ENCODE measurements at regions not wholly inside any gene's neighbourhood (a gene's known extent, or its start where the extent isn't known, plus 50 kb on each side); places are given as distances from the start of the nearest gene placed in this dataset.

DNA sequence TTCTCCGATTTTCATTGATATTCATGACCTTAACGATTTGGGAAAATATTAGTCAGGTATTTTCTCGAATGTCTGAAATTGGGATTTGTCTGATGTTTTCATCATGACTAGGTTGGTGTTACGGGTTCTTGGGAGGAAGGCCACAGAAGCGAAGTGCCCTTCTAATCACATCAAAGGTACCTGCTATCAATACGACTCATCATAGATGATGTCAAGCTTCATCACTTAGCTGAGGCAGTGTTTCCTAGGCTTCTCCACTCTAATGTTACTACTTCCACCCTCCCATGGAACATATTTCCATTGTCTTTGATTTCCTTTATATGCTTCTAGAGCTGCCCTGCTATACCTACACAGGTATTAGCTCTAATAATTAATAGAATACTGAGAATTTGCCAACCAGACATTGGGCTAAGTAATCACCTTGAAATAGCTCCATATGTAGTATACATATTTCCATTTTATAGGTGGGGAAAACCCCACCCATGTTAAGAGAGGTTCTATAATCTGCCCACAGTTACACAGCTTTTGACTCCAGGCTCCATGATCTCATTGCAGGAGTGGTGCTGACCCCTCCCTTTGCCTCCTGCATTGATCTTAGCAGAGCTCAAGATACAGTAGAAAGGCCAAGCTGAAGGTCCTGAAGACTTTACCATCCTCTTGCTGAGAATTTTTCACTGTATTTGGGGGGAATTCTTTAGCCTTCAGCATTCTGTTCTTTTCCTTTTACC lies 238.6 kb upstream of the ADAMTSL1 start:
- DNase-seq = no peak
- in situ Hi-C loops (cut with MboI; ENCODE audit: low pct_unique_long_range_greater_than_20kb, low sequenced_read_pairs) = no loop called here

DNA sequence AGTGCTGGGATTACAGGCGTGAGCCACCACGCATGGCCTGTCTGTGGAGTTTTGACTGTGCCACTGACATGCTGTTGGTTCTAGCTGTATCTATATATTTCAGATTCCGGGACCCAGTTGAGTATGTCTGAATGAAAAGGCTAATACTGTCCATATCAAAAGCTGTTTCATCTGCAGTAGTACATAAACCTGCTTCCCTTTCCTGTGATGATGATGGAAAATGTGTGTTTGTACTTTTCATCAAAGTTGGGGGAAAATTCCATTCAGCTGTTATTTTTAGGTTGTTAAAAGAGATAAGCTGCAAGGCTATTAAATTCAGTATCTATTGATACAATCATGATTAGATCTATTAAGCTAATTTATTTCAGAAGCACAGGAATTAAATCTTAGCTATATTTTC lies 237.6 kb upstream of the ADAMTSL1 start:
- in situ Hi-C loops (cut with MboI; ENCODE audit: low pct_unique_long_range_greater_than_20kb, low sequenced_read_pairs) = no loop called here
- DNase-seq = no peak

DNA sequence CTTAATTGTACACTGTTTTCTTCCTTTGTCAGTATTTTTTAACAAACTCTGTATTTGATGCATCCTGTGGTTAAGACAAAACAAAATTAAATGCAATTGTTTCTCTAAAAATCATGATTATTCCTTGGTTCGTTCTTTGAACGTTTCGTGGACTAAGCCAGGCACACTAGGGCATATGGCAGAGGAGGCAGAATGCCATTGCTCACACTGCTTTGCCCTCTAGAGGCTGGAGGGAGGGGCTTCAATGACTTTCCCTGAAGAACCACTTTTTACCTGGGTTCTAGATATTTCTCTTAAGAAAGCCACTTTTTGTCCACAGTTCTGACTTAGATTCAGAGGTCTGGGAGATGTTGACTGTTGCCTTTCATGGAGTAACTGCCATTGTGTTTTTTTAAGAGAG lies 236.2 kb upstream of the ADAMTSL1 start:
- no peak for DNase-seq
- in situ Hi-C loops (cut with MboI; ENCODE audit: low pct_unique_long_range_greater_than_20kb, low sequenced_read_pairs) = no loop called here

DNA sequence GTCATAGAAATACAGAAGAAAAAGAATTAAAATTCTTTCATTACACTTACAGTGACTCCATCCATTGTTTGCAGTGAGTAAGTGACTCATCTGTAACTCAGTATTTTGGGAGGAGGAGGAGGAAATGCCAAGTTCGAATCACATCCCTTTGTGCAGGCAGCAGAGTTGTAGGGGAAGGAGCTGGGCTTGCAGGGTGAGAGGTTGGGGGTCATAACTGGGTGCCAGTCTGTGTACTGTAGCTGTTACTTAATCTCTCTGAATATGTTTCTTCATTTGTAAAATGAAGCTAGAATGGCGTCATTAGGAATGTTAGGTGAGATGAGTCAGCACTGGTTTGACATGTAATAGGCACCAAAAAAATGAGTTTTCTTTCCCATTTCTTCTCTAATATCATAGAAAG lies 235.7 kb upstream of the ADAMTSL1 start:
- DNase-seq = no peak
- in situ Hi-C loops (cut with MboI; ENCODE audit: low pct_unique_long_range_greater_than_20kb, low sequenced_read_pairs) = no loop called here

DNA sequence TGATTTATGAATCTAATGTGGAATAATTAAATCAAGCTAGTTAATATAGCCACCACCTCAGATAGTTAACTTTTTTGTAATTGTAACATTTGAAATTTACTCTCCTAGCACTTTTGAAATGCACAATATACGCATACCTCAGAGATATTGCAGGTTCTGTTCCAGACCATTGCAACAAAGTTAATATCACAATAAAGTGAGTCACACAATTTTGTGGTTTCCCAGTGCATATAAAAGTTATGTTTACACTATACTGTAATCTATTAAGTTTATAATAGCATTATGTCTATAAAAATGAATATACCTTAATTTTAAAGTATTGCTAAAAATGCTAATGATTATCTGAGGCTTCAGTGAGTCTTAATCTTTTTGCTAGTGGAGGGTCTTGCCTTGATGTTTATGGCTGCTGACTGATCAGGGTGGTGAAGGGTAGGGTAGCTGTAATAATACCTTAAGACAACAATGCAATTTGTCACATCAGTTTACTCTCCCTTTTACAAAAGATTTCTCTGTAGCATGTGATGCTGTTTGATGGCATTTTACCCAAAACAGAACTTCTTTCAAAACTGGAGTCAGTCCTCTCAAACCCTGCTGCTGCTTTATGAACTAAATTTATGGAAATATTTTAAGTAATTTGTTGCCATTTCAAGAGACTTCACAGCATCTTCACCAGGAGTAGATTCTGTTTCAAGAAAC lies 235.1 kb upstream of the ADAMTSL1 start:
- no peak for DNase-seq

DNA sequence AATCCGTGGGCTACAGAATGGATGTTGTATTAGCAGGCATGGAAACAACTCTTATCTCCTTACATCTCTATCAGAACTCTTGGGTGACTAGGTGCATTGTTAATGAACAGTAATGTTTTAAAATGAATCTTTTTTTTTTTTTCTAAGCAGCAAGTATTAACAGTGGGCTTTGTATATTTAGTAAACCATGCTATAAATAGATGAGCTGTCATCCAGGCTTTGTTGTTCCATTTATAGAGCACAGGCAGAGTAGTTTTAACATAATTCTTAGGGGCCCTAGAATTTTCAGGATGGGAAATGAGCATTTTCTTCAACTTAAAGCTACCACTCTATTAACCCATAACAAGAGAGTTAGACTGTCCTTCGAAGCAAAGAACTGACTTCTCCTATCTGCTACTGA lies 233.7 kb upstream of the ADAMTSL1 start:
- no peak for DNase-seq
- in situ Hi-C loops (cut with MboI; ENCODE audit: low pct_unique_long_range_greater_than_20kb, low sequenced_read_pairs) = no loop called here

More for the DNA sequence above, 235.1 kb upstream of the ADAMTSL1 start:
- in situ Hi-C loops (cut with MboI; ENCODE audit: low pct_unique_long_range_greater_than_20kb, low sequenced_read_pairs) = no loop called here

DNA sequence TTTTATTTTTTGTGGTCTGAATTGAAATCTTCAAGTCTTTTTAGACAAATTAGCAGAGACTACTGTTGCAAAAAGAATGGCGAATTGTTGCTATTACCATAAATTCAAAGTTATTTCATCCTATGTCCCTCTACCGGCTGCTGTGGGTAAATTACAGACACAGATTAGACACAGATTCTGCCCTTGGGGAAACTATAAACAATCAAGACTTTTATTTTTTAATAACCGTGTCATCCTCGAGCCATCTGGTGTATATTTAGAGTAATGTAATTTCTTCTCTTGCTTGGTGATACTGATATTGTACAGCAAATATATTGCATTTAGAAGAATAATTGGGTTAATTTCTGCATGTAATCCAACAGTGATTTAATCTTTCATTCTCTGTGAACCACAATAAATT lies 228.0 kb upstream of the ADAMTSL1 start:
- in situ Hi-C loops (cut with MboI; ENCODE audit: low pct_unique_long_range_greater_than_20kb, low sequenced_read_pairs) = no loop called here
- DNase-seq = no peak

DNA sequence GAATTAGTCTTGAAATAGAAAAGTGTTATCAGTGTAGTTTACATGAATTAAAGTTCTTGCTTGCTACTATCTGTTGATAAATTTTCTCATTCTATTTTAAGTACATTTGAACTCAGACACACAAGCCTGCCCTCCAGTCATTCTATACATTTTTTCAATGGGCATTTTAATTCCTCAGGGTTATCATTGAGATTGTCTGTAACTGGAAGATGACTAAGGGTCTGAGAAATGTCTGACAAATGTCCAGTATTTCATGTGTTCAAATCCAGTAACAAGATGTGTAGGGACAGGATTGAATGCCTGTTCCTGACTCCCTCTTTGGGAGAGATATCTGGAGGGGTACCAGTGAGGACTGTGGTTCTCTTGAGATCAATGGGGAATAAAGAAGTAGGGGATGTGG lies 223.9 kb upstream of the ADAMTSL1 start:
- in situ Hi-C loops (cut with MboI; ENCODE audit: low pct_unique_long_range_greater_than_20kb, low sequenced_read_pairs) = no loop called here
- DNase-seq = no peak

DNA sequence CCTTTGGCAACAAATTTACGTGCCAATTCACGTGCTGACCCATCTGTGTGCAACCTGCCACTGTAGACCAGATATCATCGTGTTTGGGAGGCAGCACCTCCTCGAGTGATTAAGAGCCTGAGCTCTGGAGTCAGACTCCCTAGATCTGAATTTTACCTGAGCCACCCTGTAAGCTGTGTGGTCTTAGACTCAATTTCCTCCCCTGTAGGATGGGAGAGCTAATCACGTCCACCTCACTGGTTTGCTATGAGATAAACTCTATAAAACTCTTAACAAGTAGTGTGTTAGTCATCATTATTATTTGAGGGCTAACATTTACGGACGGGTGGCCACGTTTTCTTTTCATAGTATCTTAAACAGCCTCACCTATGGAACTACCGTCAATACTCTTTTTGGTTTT lies 220.0 kb upstream of the ADAMTSL1 start:
- no peak for DNase-seq
- in situ Hi-C loops (cut with MboI; ENCODE audit: low pct_unique_long_range_greater_than_20kb, low sequenced_read_pairs) = no loop called here

DNA sequence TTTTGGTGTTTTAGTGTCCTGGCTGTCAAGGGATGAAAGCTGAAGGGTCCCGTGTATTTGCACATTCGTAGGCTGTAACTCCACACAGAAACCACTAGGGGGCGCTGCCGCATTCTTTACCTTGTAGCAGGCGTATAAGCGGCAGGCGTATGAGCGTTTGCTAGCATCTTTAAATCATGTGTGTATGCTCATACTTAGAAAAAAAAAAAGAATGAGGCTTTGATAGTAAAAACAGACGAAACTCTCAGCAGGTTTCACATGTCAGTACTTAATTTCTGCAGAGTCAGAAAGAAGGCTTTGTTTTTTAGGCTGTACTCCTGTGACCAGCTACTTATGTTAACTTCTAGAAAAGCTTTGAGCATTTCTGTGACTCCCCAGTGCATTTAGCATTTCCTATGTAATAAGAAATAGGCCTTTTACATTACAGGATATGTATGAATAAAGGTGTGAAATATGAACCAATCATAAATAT lies 218.8 kb upstream of the ADAMTSL1 start:
- in situ Hi-C loops (cut with MboI; ENCODE audit: low pct_unique_long_range_greater_than_20kb, low sequenced_read_pairs) = no loop called here

DNA sequence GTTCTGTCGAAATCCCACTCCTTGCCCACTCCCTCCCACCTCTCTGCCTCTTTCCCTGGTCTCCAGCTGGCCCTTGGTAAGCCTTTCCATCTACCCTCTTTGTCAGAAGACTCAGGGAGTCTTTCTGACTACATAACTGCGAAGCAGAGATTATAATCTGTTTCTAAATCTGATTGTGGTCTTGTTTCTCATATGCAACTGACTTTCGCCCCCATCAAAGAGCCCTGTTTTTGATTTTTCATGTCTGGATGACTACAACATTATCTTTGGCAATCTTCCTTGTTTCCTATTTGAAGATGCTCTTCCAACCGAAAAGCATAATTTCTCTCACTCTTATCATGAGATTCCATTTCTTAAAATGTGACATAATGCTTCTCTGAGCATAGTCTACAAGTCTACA lies 218.2 kb upstream of the ADAMTSL1 start:
- in situ Hi-C loops (cut with MboI; ENCODE audit: low pct_unique_long_range_greater_than_20kb, low sequenced_read_pairs) = no loop called here
- no peak for DNase-seq

More for the DNA sequence above, 218.8 kb upstream of the ADAMTSL1 start:
- peak; percentile 63 for DNase-seq

DNA sequence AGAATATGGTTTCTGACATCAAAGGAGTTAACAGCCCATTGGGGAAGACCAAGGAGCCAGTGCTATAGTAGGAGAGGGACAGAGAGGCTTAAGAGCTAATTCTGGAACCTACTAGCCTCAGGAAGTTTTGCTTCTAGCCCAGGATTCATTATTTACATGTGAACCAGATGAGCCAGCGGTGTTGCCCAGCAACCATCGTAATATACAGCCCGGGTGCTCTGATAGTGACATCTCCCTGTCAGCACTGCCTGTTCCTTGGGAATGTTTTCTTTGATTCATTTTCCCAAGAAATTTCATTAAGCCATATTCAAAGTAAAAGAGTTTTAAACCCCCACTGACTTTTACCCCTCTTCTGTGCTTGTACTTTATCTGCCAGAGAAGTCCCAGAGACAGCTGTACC lies 217.4 kb upstream of the ADAMTSL1 start:
- in situ Hi-C loops (cut with MboI; ENCODE audit: low pct_unique_long_range_greater_than_20kb, low sequenced_read_pairs) = no loop called here
- DNase-seq = no peak

DNA sequence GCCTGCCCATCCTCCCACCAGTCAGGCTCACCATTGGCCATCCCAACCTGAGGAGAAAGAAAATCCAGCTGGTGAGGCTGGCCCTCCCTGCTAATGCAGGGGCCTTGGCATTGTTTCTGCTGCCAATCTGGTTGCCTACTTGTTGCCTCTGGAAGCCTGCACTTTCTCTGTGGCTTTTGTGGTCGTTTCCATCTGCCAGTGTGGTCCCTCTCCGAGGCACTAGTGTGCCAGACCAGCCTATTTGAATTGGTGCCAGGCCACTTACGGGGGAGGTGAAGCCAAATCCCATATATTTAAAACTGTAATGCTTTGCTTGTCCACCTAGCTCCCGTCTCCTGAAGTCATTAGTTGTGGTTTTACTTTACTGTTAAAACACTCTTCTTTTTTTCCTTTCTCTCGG lies 213.4 kb upstream of the ADAMTSL1 start:
- in situ Hi-C loops (cut with MboI; ENCODE audit: low pct_unique_long_range_greater_than_20kb, low sequenced_read_pairs) = no loop called here

DNA sequence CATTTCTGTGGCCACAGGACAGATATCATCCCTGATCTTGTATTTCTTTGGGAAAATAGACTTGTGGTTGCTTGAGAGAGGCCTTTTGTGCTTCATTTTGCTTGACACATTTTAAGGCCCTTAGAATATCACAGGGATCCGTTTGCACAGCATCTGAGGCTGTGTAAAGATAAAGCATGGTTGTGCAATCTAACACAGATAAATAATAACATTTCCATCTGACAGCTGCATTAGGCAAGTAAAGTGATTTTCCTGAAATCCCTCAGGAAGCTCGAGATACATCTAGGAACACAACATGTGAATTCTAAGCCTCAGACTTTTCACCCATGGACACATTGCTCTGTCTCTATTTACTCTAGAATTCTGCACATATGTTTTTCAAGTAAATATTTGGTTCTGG lies 212.8 kb upstream of the ADAMTSL1 start:
- in situ Hi-C loops (cut with MboI; ENCODE audit: low pct_unique_long_range_greater_than_20kb, low sequenced_read_pairs) = no loop called here
- DNase-seq = no peak

More for the DNA sequence above, 213.4 kb upstream of the ADAMTSL1 start:
- peak; percentile 7 for DNase-seq

DNA sequence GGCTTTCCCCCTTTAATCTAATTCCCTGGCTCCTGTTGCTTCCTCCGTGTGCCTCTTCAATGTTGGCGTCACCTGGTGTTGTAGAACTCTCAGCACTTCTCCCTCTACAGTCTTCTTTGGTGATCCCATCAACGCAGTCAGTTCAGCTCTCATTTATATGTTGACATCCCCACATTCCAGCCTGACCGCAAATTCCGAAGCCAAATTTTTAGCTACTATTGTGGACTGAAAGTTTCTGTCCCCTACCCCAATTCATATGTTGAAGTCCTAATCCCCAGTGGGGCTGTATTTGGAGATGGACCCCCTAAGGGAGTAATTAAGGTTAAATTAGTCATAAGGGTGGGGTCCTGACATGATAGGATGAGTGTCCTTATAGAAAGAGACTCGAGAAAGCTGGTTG lies 210.6 kb upstream of the ADAMTSL1 start:
- in situ Hi-C loops (cut with MboI; ENCODE audit: low pct_unique_long_range_greater_than_20kb, low sequenced_read_pairs) = no loop called here
- DNase-seq = no peak

DNA sequence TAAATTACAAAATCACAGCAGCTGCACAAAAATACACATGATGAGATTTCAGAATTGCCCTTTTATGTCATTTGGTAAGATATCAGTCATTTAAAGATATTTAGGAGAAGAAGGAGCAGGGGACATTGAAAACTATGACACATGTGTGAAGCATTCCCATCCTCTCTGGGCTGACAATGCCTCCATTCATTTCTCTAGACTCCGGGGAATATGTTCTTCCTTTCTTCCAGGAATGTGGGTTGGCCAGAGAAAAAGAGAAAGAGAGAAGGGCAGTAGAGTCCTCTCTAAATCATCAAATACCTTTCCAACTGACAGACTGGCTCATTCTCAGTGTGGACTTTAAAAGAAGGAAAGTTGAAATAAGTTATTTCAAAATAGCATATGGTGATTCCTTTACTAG lies 205.6 kb upstream of the ADAMTSL1 start:
- no peak for DNase-seq
- in situ Hi-C loops (cut with MboI; ENCODE audit: low pct_unique_long_range_greater_than_20kb, low sequenced_read_pairs) = no loop called here

DNA sequence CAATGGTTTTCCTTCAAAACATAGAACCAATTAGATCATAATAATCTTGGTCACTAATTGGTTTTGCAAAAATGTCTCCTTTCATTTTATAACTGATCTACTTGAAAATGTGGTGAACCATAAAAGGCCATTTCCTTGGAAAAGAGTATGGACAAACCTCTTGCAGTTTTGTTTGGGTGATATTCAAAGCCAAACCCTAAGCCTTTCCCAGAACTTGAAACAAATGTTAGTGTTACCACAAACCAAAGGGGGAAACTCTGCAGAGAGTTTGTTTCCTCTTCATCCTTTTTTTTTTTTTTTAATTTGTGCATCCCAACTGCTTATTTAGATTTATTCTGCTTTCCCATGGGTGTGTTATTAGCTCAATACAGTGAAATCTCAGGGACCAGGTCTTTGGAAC lies 204.4 kb upstream of the ADAMTSL1 start:
- in situ Hi-C loops (cut with MboI; ENCODE audit: low pct_unique_long_range_greater_than_20kb, low sequenced_read_pairs) = no loop called here

DNA sequence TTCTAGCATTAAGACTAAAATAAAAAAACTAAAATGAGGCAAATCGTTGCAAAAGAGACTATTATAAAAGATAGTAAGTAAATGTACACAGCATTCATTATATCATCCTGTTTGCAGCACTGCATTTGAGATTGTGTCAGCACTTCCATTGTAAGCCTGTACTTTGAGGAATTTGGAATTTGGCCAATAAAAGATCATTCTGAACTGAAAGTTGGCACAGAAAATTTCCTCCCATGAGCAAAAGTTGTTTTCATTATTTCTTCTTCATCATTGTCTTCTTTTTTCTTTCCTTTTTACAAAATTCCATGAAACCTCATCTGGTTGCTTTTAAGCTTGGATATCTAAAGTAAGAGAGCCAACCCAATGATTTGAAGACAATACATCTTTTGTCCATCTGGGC lies 199.3 kb upstream of the ADAMTSL1 start:
- DNase-seq = no peak
- in situ Hi-C loops (cut with MboI; ENCODE audit: low pct_unique_long_range_greater_than_20kb, low sequenced_read_pairs) = no loop called here

More for the DNA sequence above, 204.4 kb upstream of the ADAMTSL1 start:
- no peak for DNase-seq

DNA sequence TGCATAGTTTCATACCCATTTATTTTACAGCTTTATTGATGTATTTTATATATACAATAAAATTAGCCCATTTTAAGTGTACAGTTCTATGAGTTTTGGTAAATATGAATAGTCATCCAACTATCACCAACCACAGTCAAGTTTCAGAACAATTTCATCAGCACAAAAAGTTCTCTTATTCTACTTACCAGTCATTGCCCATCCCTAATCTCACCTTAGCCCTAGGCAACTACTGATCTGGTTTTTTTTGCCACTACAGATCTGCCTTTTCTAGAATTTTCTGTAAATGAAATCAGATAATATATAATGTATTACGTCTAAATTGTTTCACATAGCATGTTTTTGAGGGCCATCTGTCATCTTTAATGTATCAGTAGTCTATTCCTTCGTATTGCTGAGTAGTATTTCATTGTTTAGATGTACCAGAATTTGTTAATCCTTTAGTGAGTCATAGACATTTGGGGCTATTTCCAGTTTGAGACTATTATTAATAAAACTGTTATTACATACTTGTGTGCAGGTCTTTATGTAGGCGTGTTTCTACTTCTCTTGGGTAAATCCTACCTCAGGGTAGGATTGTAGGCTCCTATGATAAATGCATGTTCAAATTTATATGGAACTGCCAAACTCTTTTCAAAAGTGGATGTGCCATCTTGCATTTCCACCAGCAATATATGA lies 198.5 kb upstream of the ADAMTSL1 start:
- in situ Hi-C loops (cut with MboI; ENCODE audit: low pct_unique_long_range_greater_than_20kb, low sequenced_read_pairs) = no loop called here
- DNase-seq = no peak

DNA sequence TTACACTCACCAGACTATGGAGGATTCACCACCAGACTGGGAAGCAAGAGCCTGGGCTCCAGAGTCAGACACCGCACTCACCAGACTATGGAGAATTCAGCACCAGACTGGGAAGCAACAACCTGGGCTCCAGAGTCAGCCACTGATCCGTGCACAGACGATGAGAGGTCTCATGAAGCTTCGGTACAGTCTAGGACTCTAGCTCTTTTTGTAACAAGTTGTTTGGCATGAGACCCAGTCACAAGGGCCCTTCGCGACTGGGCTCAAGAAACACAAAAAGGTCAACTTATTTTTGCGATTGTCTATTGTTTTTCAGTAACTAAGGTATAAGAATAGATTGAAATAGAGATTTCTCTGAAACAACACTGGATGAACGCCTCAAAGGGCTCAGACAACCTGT lies 192.7 kb upstream of the ADAMTSL1 start:
- DNase-seq = no peak
- in situ Hi-C loops (cut with MboI; ENCODE audit: low pct_unique_long_range_greater_than_20kb, low sequenced_read_pairs) = no loop called here
